Type B pancreatic cell (in vitro differentiated cells): ENCODE measurements at regions not wholly inside any gene's neighbourhood (a gene's known extent, or its start where the extent isn't known, plus 50 kb on each side); places are given as distances from the start of the nearest gene placed in this dataset.
A peak's percentile ranks its signal among the peaks of the same experiment; 100 is the strongest.
"Not testable (repeated sequence)": the region's sequence is repeated elsewhere in the genome, so short reads cannot be mapped to it uniquely, and the experiment has no call there.

ENCODE experiments used
- DNase-seq: peaks from one replicate; pipeline ENCODE4 v3.0.0; 2021; ENCODE audit warnings: mixed read lengths; ENCODE audit not compliant: unreplicated experiment; ENCODE audit errors: extremely low spot score
- H3K27ac Mint-ChIP-seq: 2 replicates; pipeline ENCODE4 v1.8.0; 2021; ENCODE audit warnings: mild to moderate bottlenecking, mixed read lengths
- H3K27me3 Mint-ChIP-seq: 2 replicates; pipeline ENCODE4 v1.8.0; 2021; ENCODE audit warnings: mixed read lengths
- H3K36me3 Mint-ChIP-seq: 2 replicates; pipeline ENCODE4 v1.8.0; 2021; ENCODE audit warnings: mixed read lengths
- H3K4me1 Mint-ChIP-seq: one replicate; pipeline ENCODE4 v1.8.0; 2021; ENCODE audit warnings: mixed read lengths; ENCODE audit not compliant: unreplicated experiment
- H3K4me3 Mint-ChIP-seq: 2 replicates; pipeline ENCODE4 v1.8.0; 2021; ENCODE audit warnings: mild to moderate bottlenecking, mixed read lengths
- H3K9me3 Mint-ChIP-seq: 2 replicates; pipeline ENCODE4 v1.8.0; 2021; ENCODE audit warnings: mixed read lengths
- TF ChIP-seq, protein P1 (sequence below): fragments of 200-600 bp; sonication (generic); conservative IDR thresholded peaks from 2 replicates; pipeline ENCODE4 v1.5.0; 2021; ENCODE audit warnings: antibody characterized with exemption, mild to moderate bottlenecking

DNA sequence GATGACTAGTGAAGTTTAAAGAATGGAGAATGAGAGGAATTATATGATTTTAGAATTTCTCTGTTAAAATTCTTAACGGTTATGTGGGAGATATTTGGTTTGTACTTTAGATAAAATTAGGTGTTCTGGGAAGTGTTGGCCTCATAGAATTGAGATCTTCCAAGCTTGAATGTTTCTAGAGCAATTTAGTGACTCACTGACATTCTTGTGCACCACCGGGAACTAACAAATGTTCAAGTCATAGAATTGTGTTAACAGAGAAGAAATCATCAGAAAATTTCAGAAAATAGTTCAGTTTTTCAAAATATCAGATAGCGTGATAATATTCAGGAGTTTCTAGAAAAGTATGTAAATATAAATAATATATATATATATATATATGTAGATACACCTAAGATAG lies 67.9 kb upstream of the BMP5 start:
- H3K27me3 Mint-ChIP-seq: no peaks in the 10 kb centered on the region
- TF ChIP-seq, protein P1, sequence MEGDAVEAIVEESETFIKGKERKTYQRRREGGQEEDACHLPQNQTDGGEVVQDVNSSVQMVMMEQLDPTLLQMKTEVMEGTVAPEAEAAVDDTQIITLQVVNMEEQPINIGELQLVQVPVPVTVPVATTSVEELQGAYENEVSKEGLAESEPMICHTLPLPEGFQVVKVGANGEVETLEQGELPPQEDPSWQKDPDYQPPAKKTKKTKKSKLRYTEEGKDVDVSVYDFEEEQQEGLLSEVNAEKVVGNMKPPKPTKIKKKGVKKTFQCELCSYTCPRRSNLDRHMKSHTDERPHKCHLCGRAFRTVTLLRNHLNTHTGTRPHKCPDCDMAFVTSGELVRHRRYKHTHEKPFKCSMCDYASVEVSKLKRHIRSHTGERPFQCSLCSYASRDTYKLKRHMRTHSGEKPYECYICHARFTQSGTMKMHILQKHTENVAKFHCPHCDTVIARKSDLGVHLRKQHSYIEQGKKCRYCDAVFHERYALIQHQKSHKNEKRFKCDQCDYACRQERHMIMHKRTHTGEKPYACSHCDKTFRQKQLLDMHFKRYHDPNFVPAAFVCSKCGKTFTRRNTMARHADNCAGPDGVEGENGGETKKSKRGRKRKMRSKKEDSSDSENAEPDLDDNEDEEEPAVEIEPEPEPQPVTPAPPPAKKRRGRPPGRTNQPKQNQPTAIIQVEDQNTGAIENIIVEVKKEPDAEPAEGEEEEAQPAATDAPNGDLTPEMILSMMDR: no peak
- H3K27ac Mint-ChIP-seq: no peak overlapping the region
- H3K4me3 Mint-ChIP-seq: no peak overlapping the region
- H3K4me1 Mint-ChIP-seq: no peaks in the 10 kb centered on the region
- no peaks in the 10 kb centered on the region for H3K36me3 Mint-ChIP-seq
- no peak for DNase-seq
- H3K9me3 Mint-ChIP-seq: no peaks in the 10 kb centered on the region

DNA sequence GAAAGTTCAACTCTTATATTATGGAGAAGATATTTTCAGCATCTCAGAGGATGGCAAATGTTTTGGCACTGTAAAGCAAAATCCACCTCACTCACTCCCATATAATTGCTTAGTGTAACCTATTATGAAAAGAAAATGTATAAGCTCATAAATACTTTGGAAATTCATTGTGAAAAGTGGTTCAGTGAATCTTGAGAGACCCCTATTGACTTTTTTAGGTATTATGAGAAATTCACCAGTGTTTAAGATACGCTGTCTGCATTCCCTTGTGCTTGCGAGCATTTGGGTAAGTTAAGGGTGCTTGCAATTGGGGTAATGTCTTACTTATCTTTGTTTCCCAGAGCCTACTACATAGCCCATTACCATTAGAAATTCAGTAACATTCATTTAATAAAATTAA lies 66.3 kb upstream of the BMP5 start:
- DNase-seq: no peak
- H3K27me3 Mint-ChIP-seq: no peaks in the 10 kb centered on the region
- H3K4me1 Mint-ChIP-seq: no peaks in the 10 kb centered on the region
- H3K9me3 Mint-ChIP-seq: no peaks in the 10 kb centered on the region
- no peaks in the 10 kb centered on the region for H3K36me3 Mint-ChIP-seq
- no peak overlapping the region for H3K27ac Mint-ChIP-seq
- no peak overlapping the region for H3K4me3 Mint-ChIP-seq
- TF ChIP-seq, protein P1: peak; percentile 43

DNA sequence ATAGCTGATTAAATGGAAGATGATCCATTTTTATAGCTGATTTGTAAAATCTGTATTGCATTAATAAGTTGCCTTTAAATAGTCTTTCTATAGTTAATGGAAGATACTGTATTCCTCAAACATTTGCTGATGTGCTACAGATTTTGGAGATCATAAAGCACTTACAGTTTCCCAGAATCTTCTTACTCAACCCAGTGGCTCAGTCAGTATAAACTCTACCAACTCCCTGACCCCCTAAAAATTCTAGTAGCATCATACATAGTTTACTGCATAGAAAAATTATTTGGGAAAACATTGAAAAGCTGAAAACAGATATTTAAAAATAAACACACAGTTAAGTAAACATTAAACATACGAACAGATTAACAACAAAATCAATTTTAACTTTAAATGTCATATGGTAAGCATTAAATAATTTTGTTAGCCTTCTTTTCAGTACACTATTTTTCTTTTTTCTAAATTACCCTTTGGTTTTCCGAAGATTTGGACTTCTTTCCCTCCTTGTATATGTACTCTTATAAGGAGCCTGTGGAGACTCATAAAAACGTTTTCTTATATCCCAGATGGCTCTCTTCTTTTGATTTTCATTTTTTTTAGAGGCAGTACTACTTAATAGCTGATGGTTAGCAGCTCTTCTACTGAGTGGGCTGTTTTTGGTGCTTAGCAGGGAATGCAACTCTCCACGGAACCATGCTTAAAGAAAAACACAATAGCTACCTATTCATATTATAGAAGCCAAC lies 62.7 kb upstream of the BMP5 start:
- Mint-ChIP-seq H3K27me3 (no peaks in the 10 kb centered on the region), H3K27ac (no peak overlapping the region), H3K9me3 (peaks cover 9% of the 10 kb centered on the region), H3K4me1 (no peaks in the 10 kb centered on the region), H3K36me3 (no peaks in the 10 kb centered on the region), H3K4me3 (no peak overlapping the region)
- DNase-seq: no peak
- TF ChIP-seq, protein P1: no peak

DNA sequence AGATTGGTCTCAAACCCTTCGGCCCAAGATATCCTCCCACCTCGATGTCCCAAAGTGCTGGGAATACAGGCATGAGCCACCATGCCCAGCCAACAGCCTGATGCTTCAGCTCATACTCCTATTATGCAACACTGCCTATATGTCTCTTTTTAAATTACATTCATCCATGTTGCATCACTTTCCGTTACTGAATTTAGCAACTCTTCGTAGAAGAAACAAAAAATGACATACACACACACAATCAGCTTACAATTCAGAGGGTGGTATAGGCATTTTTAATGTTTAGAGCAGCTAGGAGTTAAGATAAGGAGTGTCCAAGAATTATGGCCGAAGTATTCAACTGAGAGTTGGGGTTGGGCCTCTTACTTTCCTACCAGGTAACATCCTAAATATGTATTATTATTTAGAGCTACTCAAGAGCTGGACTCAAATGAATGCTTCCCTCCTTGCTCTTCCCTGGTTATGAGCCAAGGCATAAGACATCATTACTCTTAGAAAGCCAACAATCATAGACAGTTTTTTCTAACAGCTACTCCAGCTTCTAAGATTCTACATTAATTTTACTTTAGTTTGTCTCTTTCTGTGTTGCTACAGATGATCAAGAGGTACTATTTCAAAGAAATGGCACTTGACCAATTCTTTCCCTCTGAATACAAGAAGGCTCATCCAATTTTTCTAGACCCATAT lies 62.0 kb upstream of the BMP5 start:
- TF ChIP-seq, protein P1: no peak

DNA sequence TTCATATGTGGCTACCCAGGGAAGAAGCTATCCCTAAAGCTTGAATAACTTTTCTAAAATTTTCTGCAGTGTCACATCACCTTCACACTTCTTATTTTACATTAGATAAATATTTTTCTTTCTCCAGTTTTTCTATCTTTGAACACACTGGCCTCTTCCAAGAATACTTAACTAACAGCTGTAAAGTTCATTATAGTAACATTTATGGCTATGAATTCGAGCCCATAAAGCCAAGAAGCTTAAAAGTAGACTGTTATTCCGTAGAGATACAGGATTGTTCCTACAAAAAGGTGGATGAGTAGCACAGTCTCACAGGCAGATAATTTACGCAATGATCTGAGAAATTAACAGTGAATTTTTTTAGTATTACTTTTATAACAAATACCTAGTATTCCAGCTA lies 55.7 kb upstream of the BMP5 start:
- Mint-ChIP-seq H3K9me3 (peaks cover 14% of the 10 kb centered on the region), H3K4me3 (no peak overlapping the region), H3K4me1 (no peaks in the 10 kb centered on the region), H3K27ac (no peak overlapping the region), H3K36me3 (no peaks in the 10 kb centered on the region), H3K27me3 (no peaks in the 10 kb centered on the region)
- TF ChIP-seq, protein P1: no peak
- DNase-seq: no peak

More for the DNA sequence above, 62.0 kb upstream of the BMP5 start:
- Mint-ChIP-seq H3K9me3 (peaks cover 9% of the 10 kb centered on the region), H3K4me1 (no peaks in the 10 kb centered on the region), H3K27me3 (no peaks in the 10 kb centered on the region), H3K36me3 (no peaks in the 10 kb centered on the region), H3K4me3 (no peak overlapping the region), H3K27ac (no peak overlapping the region)
- DNase-seq: no peak

DNA sequence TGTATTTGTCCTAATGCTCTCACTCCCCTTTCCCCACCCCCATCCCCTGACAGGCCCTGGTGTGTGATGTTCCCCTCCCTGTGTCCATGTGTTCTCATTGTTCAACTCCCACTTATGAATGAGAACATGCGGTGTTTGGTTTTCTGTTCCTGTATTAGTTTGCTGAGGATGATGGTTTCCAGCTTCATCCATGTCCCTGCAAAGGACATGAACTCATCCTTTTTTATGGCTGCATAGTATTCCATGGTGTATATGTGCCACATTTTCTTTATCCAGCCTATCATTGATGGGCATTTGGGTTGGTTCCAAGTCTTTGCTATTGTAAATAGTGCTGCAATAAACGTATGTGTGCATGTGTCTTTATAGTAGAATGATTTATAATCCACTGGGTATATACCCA lies 52.3 kb upstream of the BMP5 start:
- not testable (repeated sequence) for H3K27me3 Mint-ChIP-seq, H3K9me3 Mint-ChIP-seq, H3K4me1 Mint-ChIP-seq, H3K27ac Mint-ChIP-seq, DNase-seq, H3K36me3 Mint-ChIP-seq, H3K4me3 Mint-ChIP-seq
